ENCODE measurements at regions not wholly inside any gene's neighbourhood (a gene's known extent, or its start where the extent isn't known, plus 50 kb on each side); places are given as distances from the start of the nearest gene placed in this dataset.

DNA sequence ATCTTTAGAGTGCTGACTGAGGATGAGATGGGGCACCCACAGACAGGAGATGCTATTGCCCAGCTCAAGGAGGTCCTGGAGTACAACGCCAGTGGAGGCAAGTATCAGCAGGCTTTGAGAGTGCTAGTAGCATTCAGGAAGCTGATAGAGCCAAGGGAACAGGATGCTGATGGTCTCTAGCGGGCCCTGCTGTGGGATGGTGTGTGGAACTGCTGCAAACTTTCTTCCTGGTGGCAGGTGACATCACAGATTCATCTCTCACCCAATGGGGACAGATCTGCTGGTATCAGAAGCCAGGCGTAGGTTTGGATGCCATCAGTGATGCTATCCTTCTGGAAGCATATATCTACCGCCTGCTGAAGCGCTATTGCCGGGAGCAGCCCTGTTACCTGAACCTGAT lies 609.8 kb upstream of the NCAM2 start (continued):
- TF ChIP-seq, protein P1, sequence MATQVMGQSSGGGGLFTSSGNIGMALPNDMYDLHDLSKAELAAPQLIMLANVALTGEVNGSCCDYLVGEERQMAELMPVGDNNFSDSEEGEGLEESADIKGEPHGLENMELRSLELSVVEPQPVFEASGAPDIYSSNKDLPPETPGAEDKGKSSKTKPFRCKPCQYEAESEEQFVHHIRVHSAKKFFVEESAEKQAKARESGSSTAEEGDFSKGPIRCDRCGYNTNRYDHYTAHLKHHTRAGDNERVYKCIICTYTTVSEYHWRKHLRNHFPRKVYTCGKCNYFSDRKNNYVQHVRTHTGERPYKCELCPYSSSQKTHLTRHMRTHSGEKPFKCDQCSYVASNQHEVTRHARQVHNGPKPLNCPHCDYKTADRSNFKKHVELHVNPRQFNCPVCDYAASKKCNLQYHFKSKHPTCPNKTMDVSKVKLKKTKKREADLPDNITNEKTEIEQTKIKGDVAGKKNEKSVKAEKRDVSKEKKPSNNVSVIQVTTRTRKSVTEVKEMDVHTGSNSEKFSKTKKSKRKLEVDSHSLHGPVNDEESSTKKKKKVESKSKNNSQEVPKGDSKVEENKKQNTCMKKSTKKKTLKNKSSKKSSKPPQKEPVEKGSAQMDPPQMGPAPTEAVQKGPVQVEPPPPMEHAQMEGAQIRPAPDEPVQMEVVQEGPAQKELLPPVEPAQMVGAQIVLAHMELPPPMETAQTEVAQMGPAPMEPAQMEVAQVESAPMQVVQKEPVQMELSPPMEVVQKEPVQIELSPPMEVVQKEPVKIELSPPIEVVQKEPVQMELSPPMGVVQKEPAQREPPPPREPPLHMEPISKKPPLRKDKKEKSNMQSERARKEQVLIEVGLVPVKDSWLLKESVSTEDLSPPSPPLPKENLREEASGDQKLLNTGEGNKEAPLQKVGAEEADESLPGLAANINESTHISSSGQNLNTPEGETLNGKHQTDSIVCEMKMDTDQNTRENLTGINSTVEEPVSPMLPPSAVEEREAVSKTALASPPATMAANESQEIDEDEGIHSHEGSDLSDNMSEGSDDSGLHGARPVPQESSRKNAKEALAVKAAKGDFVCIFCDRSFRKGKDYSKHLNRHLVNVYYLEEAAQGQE (IDR thresholded peaks at IDR 0.05; ENCODE audit: borderline replicate concordance), result peak; percentile 17; the same call in 1 of the 2 replicates
- TF ChIP-seq, protein P1 (CRISPR knock-in tag; IDR thresholded peaks at IDR 0.05; ENCODE audit: low read depth), result no peak
- TF ChIP-seq RAD21 (CRISPR knock-in tag; conservative IDR thresholded peaks at IDR 0.05 in 1 of 2, IDR thresholded peaks at IDR 0.05 in 1 of 2) (peak in 1 of 2 experiments; percentile 50; a peak in 2 of 4 replicates), NR3C1 (CRISPR knock-in tag; IDR thresholded peaks at IDR 0.05) (no peak), RFX5 (IDR thresholded peaks at IDR 0.05; ENCODE audit: low read depth, low read length) (peak; percentile 90), OTX1 (CRISPR knock-in tag; IDR thresholded peaks at IDR 0.05) (no peak), ATF1 (CRISPR knock-in tag; IDR thresholded peaks at IDR 0.05) (no peak), ATF1 (tag; IDR thresholded peaks at IDR 0.05) (peak; percentile 26; the same call in 1 of the 2 replicates), SMC3 (conservative IDR thresholded peaks at IDR 0.05; ENCODE audit: insufficient read depth, low read depth, low read length) (no peak), ZBTB8A (IDR thresholded peaks at IDR 0.05; ENCODE audit: partially characterized antibody) (no peak), ZNF23 (CRISPR knock-in tag; IDR thresholded peaks at IDR 0.05) (no peak), HDAC8 (tag; IDR thresholded peaks at IDR 0.05) (no peak), CTBP1 (IDR thresholded peaks at IDR 0.05; ENCODE audit: borderline replicate concordance) (0 out of 2 replicates have a peak, but pooled peaks have one; percentile 23), CREM (IDR thresholded peaks at IDR 0.05; ENCODE audit: low read depth) (peak; percentile 40; the same call in 1 of the 2 replicates)
- TF ChIP-seq, protein P2, sequence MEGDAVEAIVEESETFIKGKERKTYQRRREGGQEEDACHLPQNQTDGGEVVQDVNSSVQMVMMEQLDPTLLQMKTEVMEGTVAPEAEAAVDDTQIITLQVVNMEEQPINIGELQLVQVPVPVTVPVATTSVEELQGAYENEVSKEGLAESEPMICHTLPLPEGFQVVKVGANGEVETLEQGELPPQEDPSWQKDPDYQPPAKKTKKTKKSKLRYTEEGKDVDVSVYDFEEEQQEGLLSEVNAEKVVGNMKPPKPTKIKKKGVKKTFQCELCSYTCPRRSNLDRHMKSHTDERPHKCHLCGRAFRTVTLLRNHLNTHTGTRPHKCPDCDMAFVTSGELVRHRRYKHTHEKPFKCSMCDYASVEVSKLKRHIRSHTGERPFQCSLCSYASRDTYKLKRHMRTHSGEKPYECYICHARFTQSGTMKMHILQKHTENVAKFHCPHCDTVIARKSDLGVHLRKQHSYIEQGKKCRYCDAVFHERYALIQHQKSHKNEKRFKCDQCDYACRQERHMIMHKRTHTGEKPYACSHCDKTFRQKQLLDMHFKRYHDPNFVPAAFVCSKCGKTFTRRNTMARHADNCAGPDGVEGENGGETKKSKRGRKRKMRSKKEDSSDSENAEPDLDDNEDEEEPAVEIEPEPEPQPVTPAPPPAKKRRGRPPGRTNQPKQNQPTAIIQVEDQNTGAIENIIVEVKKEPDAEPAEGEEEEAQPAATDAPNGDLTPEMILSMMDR (IDR thresholded peaks at IDR 0.05 in 2 of 3, conservative IDR thresholded peaks at IDR 0.05 in 1 of 3; ENCODE audit: insufficient read depth in 2 of 3, low read depth in 1 of 3, low read length in 3 of 3), result peak; percentile 23 to 36 (median 31); a peak in 3 of 6 replicates
- TF ChIP-seq, protein P3, sequence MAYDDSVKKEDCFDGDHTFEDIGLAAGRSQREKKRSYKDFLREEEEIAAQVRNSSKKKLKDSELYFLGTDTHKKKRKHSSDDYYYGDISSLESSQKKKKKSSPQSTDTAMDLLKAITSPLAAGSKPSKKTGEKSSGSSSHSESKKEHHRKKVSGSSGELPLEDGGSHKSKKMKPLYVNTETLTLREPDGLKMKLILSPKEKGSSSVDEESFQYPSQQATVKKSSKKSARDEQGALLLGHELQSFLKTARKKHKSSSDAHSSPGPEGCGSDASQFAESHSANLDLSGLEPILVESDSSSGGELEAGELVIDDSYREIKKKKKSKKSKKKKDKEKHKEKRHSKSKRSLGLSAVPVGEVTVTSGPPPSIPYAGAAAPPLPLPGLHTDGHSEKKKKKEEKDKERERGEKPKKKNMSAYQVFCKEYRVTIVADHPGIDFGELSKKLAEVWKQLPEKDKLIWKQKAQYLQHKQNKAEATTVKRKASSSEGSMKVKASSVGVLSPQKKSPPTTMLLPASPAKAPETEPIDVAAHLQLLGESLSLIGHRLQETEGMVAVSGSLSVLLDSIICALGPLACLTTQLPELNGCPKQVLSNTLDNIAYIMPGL (CRISPR knock-in tag; IDR thresholded peaks at IDR 0.05), result no peak

All from K562 (cell line).